ENCODE measurements at regions not wholly inside any gene's neighbourhood (a gene's known extent, or its start where the extent isn't known, plus 50 kb on each side); places are given as distances from the start of the nearest gene placed in this dataset.

DNA sequence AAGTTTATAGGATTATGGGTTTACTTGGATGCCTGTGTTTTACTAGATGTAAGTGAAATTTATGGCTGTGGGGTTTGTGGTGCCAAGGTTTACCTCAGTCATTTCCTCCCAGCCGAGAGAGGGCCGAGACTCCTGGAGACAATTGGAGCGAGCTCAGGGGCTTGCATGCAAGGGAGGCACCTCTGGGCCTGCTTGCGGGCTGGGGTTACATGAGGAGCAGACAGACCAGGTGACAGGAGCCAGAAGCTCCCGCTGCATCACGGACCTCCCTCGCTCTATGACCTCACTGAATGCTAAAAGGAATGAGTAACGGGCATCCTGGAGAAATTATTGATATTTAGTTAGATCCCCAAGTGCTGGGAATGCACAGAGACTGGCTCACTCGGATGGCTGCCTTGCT, 275.2 kb upstream of the KIRREL3 start:
- no peak for DNase-seq (ENCODE audit: low spot score)
- TF ChIP-seq, protein P1, sequence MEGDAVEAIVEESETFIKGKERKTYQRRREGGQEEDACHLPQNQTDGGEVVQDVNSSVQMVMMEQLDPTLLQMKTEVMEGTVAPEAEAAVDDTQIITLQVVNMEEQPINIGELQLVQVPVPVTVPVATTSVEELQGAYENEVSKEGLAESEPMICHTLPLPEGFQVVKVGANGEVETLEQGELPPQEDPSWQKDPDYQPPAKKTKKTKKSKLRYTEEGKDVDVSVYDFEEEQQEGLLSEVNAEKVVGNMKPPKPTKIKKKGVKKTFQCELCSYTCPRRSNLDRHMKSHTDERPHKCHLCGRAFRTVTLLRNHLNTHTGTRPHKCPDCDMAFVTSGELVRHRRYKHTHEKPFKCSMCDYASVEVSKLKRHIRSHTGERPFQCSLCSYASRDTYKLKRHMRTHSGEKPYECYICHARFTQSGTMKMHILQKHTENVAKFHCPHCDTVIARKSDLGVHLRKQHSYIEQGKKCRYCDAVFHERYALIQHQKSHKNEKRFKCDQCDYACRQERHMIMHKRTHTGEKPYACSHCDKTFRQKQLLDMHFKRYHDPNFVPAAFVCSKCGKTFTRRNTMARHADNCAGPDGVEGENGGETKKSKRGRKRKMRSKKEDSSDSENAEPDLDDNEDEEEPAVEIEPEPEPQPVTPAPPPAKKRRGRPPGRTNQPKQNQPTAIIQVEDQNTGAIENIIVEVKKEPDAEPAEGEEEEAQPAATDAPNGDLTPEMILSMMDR (IDR thresholded peaks at IDR 0.05; ENCODE audit: extremely low read depth, missing control alignments), result no peak

DNA sequence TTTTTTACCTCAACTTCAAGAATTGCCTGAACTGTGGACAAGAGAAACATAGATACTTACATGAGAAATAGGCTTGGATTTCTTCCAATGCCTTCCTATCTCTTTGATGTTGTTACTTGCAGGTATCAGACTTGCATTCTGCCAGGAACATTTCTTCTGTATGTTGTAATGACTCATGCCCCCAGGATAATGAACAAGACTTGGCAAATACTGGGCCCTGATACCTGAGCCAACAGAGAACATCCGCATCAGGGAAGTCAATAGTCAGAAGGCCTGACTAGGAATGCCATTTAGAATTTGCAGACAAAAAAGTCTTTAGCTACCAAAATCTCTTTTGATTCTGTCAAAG, 273.7 kb upstream of the KIRREL3 start:
- TF ChIP-seq, protein P1 (IDR thresholded peaks at IDR 0.05; ENCODE audit: extremely low read depth, missing control alignments), result no peak
- DNase-seq (ENCODE audit: low spot score), result no peak

DNA sequence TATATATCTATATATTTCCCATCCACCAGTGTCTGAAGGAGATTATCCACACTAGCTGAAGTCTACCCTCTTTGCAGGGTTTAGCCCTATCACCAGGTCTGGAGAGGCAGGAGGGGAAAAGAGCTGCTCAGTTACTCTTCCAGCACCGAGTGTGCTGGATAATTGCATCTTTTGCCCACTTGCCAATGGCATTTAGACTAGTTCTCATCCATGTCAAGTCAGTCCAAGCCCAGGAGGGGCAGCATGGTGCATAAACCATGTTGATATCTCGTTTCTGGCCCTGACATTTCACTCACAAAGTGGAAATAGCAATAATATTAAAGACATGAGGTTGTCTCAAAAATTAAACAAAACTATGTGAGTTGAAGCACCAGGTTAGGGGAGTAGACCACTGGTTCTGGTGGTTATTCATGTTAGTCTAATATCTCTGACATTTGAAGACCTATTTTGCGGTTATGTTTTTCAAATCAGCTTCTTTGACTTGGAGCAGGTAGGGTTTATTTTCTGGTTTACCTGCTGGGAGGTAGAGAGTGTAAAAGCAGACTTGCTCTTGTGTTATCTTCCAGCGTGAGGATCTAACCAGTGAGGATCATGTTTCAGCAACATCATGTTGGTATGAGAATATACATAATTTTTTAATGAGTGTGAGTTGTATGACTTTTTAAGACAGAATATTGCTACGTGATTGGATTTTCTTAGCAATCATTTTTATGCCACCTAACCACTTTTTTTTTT, 273.2 kb upstream of the KIRREL3 start:
- no peak for DNase-seq (ENCODE audit: low spot score)
- TF ChIP-seq, protein P1 (IDR thresholded peaks at IDR 0.05; ENCODE audit: extremely low read depth, missing control alignments), result no peak

DNA sequence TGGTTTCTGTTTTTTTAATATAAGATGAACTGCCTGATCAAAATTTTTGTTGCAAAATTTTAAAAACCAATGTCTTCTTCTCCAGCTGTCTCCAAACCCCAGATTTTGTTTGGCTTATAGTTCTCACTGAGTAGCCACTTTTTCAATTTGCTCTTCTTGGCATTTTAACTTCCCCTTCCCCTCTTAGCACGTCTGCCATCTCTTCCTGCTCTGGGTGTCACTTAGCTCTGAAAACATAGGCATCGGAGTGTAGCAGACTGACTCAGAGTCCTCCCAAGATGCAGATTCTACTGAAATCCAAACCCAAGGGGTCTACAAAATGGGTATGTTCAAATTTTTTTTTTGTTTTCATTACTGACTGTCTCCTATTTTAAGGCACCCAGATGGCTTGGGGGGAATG, 270.3 kb upstream of the KIRREL3 start:
- TF ChIP-seq, protein P1 (IDR thresholded peaks at IDR 0.05; ENCODE audit: extremely low read depth, missing control alignments), result no peak
- DNase-seq (ENCODE audit: low spot score), result no peak

DNA sequence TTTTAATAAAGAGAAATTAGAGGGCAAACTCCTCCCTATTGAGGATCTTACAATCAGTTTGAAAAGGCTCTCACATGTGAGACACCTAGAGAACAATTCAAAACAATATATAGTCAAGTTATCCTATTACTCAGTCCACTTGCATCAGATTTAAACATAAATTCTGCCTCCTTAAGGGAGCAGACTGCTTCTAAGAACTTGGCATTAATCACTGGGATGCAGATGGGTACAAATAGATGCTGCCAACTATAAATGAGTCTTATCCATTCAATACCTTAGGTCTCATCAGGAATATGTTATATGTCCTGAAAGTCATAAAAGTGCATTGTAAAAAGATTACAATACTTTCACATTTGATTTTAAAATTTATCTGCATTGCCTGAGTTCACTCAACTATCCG, 269.3 kb upstream of the KIRREL3 start:
- no peak for DNase-seq (ENCODE audit: low spot score)
- TF ChIP-seq, protein P1 (IDR thresholded peaks at IDR 0.05; ENCODE audit: extremely low read depth, missing control alignments), result no peak

DNA sequence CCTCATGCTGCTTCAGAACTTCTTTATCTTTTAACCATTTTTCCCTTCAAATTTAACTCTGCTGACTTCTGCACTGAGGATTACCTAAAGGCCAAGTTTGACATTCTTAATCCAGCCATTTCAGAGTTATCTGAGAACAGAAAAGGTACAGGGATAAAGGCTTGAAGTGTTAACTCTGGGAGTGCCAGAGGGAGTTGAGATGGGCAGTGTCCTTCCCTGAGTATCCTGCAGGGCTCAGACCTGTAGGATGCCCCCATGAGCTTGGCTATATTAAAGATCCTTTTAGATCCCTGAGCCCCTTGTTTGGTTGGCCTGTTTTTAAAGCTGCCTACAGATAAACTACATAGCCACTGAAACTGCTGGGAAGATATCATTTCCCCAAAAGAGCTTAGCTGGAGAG, 268.4 kb upstream of the KIRREL3 start:
- TF ChIP-seq, protein P1 (IDR thresholded peaks at IDR 0.05; ENCODE audit: extremely low read depth, missing control alignments), result no peak
- DNase-seq (ENCODE audit: low spot score), result no peak

DNA sequence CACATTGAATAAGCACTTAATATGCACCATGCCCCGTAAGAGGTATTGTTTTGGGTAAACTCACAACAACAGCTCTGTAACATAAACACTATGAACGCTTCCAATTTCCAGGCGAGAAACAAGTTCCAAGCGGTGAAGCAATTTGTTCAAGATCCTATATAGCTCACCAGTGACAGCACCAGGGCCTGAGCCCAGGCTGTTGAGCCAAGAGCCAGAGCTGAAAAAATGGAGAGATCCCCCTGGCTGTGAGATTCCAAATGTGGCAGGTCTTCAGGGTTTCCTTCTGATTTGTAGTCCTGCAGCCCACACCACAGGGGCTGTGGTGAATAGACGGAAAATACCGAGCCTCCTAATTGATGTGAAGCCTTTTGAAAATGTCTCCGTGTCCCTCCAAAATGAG, 268.0 kb upstream of the KIRREL3 start:
- TF ChIP-seq, protein P1 (IDR thresholded peaks at IDR 0.05; ENCODE audit: extremely low read depth, missing control alignments), result no peak
- no peak for DNase-seq (ENCODE audit: low spot score)

All from GM20000 (cell line).